ENCODE measurements at regions not wholly inside any gene's neighbourhood (a gene's known extent, or its start where the extent isn't known, plus 50 kb on each side); places are given as distances from the start of the nearest gene placed in this dataset.

GRCh38 chr2:106970471-106971261, 84.7 kb upstream of the ST6GAL2 start:
- no peak overlapping the region for H3K27ac ChIP-seq
- TF ChIP-seq, protein P1, sequence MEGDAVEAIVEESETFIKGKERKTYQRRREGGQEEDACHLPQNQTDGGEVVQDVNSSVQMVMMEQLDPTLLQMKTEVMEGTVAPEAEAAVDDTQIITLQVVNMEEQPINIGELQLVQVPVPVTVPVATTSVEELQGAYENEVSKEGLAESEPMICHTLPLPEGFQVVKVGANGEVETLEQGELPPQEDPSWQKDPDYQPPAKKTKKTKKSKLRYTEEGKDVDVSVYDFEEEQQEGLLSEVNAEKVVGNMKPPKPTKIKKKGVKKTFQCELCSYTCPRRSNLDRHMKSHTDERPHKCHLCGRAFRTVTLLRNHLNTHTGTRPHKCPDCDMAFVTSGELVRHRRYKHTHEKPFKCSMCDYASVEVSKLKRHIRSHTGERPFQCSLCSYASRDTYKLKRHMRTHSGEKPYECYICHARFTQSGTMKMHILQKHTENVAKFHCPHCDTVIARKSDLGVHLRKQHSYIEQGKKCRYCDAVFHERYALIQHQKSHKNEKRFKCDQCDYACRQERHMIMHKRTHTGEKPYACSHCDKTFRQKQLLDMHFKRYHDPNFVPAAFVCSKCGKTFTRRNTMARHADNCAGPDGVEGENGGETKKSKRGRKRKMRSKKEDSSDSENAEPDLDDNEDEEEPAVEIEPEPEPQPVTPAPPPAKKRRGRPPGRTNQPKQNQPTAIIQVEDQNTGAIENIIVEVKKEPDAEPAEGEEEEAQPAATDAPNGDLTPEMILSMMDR (IDR thresholded peaks at IDR 0.05): no peak
- H3K4me1 ChIP-seq: no peaks in the 10 kb centered on the region
- intact Hi-C loops (cut with DNase I): no loop called here
- no peaks in the 10 kb centered on the region for H3K36me3 ChIP-seq
- H3K4me3 ChIP-seq: no peak overlapping the region
- H3K27me3 ChIP-seq: no peaks in the 10 kb centered on the region
- no peak for DNase-seq (ENCODE audit: low spot score in 2 of 2)
- H3K9me3 ChIP-seq: no peaks in the 10 kb centered on the region

- DNase-seq (ENCODE audit: low spot score in 2 of 2): no peak
- Histone ChIP-seq H3K27me3 (no peaks in the 10 kb centered on the region), H3K4me1 (no peaks in the 10 kb centered on the region), H3K36me3 (no peaks in the 10 kb centered on the region), H3K4me3 (no peak overlapping the region), H3K27ac (no peak overlapping the region), H3K9me3 (no peaks in the 10 kb centered on the region)
- intact Hi-C loops (cut with DNase I): no loop called here
- TF ChIP-seq, protein P1 (IDR thresholded peaks at IDR 0.05): no peak
These were observed 86.8 kb upstream of the ST6GAL2 start for GRCh38 chr2:106972782-106973181.

DNA sequence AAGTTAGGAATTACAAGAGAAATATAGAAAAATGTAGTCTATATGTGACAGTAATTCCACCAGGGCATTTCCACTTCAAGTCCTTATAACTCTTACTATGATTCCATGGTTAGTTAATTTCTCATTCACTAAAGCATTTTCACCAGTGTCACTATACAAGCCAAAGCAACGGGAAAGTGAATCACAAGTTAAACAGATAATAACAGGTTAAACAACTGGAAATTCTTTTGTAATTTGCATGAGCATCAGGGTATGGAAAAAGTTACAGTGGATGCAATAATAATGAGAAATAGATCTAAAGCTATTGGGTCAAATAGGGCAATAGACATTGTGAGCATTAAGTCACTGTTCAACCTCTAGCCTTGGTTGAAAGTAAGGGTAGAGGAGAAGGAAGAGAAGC, 88.9 kb upstream of the ST6GAL2 start:
- no peak overlapping the region for H3K27ac ChIP-seq
- intact Hi-C loops (cut with DNase I): no loop called here
- no peak for DNase-seq (ENCODE audit: low spot score in 2 of 2)
- H3K4me3 ChIP-seq: no peak overlapping the region
- H3K9me3 ChIP-seq: no peaks in the 10 kb centered on the region
- TF ChIP-seq, protein P1 (IDR thresholded peaks at IDR 0.05): no peak
- H3K36me3 ChIP-seq: no peaks in the 10 kb centered on the region
- H3K27me3 ChIP-seq: no peaks in the 10 kb centered on the region
- H3K4me1 ChIP-seq: no peaks in the 10 kb centered on the region

DNA sequence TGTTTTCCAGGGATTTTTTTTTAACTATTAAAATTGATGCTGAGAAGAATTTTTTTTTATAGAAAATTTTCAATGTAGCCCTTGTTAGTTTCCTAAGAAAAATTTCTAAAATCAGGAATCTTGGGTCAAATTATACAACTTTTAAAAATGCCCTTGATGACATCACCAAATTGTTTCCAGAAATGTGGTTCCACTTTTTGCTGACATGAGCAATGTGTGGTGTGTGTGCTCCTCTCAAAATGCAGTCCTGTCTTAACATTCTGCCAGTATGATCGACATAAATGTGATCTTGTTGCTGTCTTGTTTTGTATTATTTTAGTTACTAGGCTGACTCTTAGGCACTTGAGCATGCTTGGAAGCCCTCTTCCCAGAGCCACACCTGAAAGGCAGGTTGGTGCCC, 89.7 kb upstream of the ST6GAL2 start:
- H3K27me3 ChIP-seq: no peaks in the 10 kb centered on the region
- no peaks in the 10 kb centered on the region for H3K4me1 ChIP-seq
- no peak overlapping the region for H3K4me3 ChIP-seq
- no peak overlapping the region for H3K27ac ChIP-seq
- no peaks in the 10 kb centered on the region for H3K36me3 ChIP-seq
- no peak for DNase-seq (ENCODE audit: low spot score in 2 of 2)
- TF ChIP-seq, protein P1 (IDR thresholded peaks at IDR 0.05): no peak
- intact Hi-C loops (cut with DNase I): no loop called here
- H3K9me3 ChIP-seq: no peaks in the 10 kb centered on the region

DNA sequence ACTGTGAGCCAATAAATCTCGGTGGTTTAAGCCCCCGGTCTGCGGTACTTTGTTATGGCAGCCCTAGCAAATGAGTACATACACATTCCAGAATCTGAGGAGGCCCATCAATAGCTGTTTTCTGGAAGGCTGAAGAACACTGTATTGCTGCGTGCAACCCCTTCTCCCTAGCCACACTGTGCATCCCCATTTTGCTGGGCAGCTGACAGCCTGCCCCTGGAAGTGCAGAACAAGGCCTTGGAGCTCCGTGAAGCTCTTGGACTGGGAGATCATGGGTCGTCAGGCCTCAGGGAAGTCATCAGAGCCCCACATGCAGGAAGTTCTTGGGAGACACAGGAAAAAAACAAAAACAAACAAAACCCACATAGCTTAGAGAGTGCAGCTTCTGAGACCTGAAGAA, 90.6 kb upstream of the ST6GAL2 start:
- no peak overlapping the region for H3K4me3 ChIP-seq
- intact Hi-C loops (cut with DNase I): no loop called here
- H3K36me3 ChIP-seq: no peaks in the 10 kb centered on the region
- H3K9me3 ChIP-seq: no peaks in the 10 kb centered on the region
- no peaks in the 10 kb centered on the region for H3K4me1 ChIP-seq
- no peak overlapping the region for H3K27ac ChIP-seq
- no peak for DNase-seq (ENCODE audit: low spot score in 2 of 2)
- no peaks in the 10 kb centered on the region for H3K27me3 ChIP-seq
- TF ChIP-seq, protein P1 (IDR thresholded peaks at IDR 0.05): no peak
